Neural cell (in vitro differentiated cells): ENCODE measurements at regions not wholly inside any gene's neighbourhood (a gene's known extent, or its start where the extent isn't known, plus 50 kb on each side); places are given as distances from the start of the nearest gene placed in this dataset.

Source experiments
- H2AFZ ChIP-seq: fragments of 200-600, 300-800 bp; sonication (generic), shearing (Covaris generic); 2 replicates; pipeline ENCODE4 v1.6.0; 2014; ENCODE audit warnings: low read depth, mild to moderate bottlenecking, antibody characterized with exemption, low read length, moderate library complexity
- H3F3A ChIP-seq: fragments of 200-600 bp; shearing (Covaris generic); 2 replicates; pipeline ENCODE4 v1.6.1; 2016; ENCODE audit warnings: mild to moderate bottlenecking, moderate library complexity, mixed read lengths, antibody characterized with exemption, low read length; ENCODE audit not compliant: insufficient read depth, poor library complexity, severe bottlenecking
- H3K27ac ChIP-seq: fragments of 200-600, 300-800 bp; sonication (generic), shearing (Covaris generic); 2 replicates; pipeline ENCODE4 v1.5.1; 2014; ENCODE audit warnings: mild to moderate bottlenecking, low read length, moderate library complexity
- H3K27me3 ChIP-seq: fragments of 300-800, 200-600 bp; sonication (generic), shearing (Covaris generic); 2 replicates; pipeline ENCODE4 v1.6.0; 2014; ENCODE audit warnings: mild to moderate bottlenecking, low read depth, low read length, moderate library complexity; ENCODE audit not compliant: insufficient read depth
- H3K36me3 ChIP-seq: fragments of 300-800, 200-600 bp; sonication (generic), shearing (Covaris generic); 2 replicates; pipeline ENCODE4 v1.5.1; 2014; ENCODE audit warnings: mild to moderate bottlenecking, antibody characterized with exemption, low read length, moderate library complexity; ENCODE audit not compliant: insufficient read depth
- H3K4me2 ChIP-seq: fragments of 300-800, 200-600 bp; sonication (generic), shearing (Covaris generic); 2 replicates; pipeline ENCODE4 v1.6.0; 2014; ENCODE audit warnings: mild to moderate bottlenecking, low read length
- H3K4me3 ChIP-seq: fragments of 300-800, 200-600 bp; sonication (generic), shearing (Covaris generic); 2 replicates; pipeline ENCODE4 v1.5.1; 2014; ENCODE audit warnings: mild to moderate bottlenecking, low read length, moderate library complexity
- H3K79me2 ChIP-seq: fragments of 200-600 bp; shearing (Covaris generic); replicated peaks from 2 replicates; pipeline ENCODE4 v1.6.0; 2014; ENCODE audit warnings: mild to moderate bottlenecking, low read length, moderate library complexity; ENCODE audit not compliant: insufficient read depth
- H3K9ac ChIP-seq: fragments of 300-800, 200-600 bp; sonication (generic), shearing (Covaris generic); 2 replicates; pipeline ENCODE4 v1.6.1; 2016; ENCODE audit warnings: mild to moderate bottlenecking, low read length, mixed read lengths
- H3K9me2 ChIP-seq: fragments of 200-600 bp; shearing (Covaris generic); 2 replicates; pipeline ENCODE4 v1.6.1; 2016; ENCODE audit warnings: mild to moderate bottlenecking, low read length, mixed read lengths; ENCODE audit not compliant: insufficient read depth
- H3K9me3 ChIP-seq: fragments of 200-600, 300-800 bp; sonication (generic), shearing (Covaris generic); 2 replicates; pipeline ENCODE4 v1.6.1; 2016; ENCODE audit warnings: mild to moderate bottlenecking, mixed run types, low read length, moderate library complexity, mixed read lengths
- H4K20me1 ChIP-seq: fragments of 200-600 bp; shearing (Covaris generic); 2 replicates; pipeline ENCODE4 v1.6.1; 2016; ENCODE audit warnings: mild to moderate bottlenecking, mixed run types; ENCODE audit not compliant: insufficient read depth
- CTCF ChIP-seq: fragments of 450-650 bp; IDR thresholded peaks from 2 replicates; pipeline ENCODE4 v1.5.1; 2014; ENCODE audit warnings: antibody characterized with exemption, mild to moderate bottlenecking, moderate library complexity; ENCODE audit not compliant: poor library complexity, severe bottlenecking
- EP300 ChIP-seq: fragments of 450-650 bp; conservative IDR thresholded peaks from 2 replicates; pipeline ENCODE4 v1.6.1; 2014; ENCODE audit warnings: antibody characterized with exemption, mild to moderate bottlenecking, moderate library complexity; ENCODE audit not compliant: poor library complexity, severe bottlenecking
- EZH2 ChIP-seq: fragments of 200-600, 300-800 bp; shearing (Covaris generic), sonication (generic); IDR thresholded peaks from 2 replicates; pipeline ENCODE4 v1.6.1; 2014; ENCODE audit warnings: antibody characterized with exemption, low read length, borderline replicate concordance, mild to moderate bottlenecking; ENCODE audit not compliant: insufficient read depth, poor library complexity, severe bottlenecking
- MXI1 ChIP-seq: fragments of 450-650 bp; conservative IDR thresholded peaks from 2 replicates; pipeline ENCODE4 v1.6.1; 2014; ENCODE audit warnings: antibody characterized with exemption, mild to moderate bottlenecking; ENCODE audit not compliant: poor library complexity, severe bottlenecking
- POLR2AphosphoS5 ChIP-seq: IDR thresholded peaks from 2 replicates; pipeline ENCODE4 v1.6.1; 2012
- RAD21 ChIP-seq: fragments of 450-650 bp; conservative IDR thresholded peaks from 2 replicates; pipeline ENCODE4 v1.6.1; 2014; ENCODE audit warnings: antibody characterized with exemption, mild to moderate bottlenecking, moderate library complexity
- SMC3 ChIP-seq: fragments of 450-650 bp; conservative IDR thresholded peaks from 2 replicates; pipeline ENCODE4 v1.6.1; 2014; ENCODE audit warnings: antibody characterized with exemption, mild to moderate bottlenecking, moderate library complexity; ENCODE audit not compliant: poor library complexity
- TAF1 ChIP-seq: IDR thresholded peaks from 2 replicates; pipeline ENCODE4 v1.6.1; 2012; ENCODE audit warnings: low read depth
- TF ChIP-seq, protein P1 (sequence below): IDR thresholded peaks from 2 replicates; pipeline ENCODE4 v1.6.1; 2012; ENCODE audit warnings: borderline replicate concordance

GRCh38 chr15:93703092-93703739 lies 528.1 kb upstream of the MCTP2 start:
- H3K4me3 ChIP-seq = no peak overlapping the region
- H3K27me3 ChIP-seq = no peaks in the 10 kb centered on the region
- H3K9me2 ChIP-seq = no peaks in the 10 kb centered on the region
- H3K9me3 ChIP-seq = no peaks in the 10 kb centered on the region
- no peak overlapping the region for H2AFZ ChIP-seq
- no peaks in the 10 kb centered on the region for H4K20me1 ChIP-seq
- no peaks in the 10 kb centered on the region for H3K36me3 ChIP-seq
- H3K79me2 ChIP-seq = no peaks in the 10 kb centered on the region
- no peak overlapping the region for H3K27ac ChIP-seq
- TF ChIP-seq, protein P1, sequence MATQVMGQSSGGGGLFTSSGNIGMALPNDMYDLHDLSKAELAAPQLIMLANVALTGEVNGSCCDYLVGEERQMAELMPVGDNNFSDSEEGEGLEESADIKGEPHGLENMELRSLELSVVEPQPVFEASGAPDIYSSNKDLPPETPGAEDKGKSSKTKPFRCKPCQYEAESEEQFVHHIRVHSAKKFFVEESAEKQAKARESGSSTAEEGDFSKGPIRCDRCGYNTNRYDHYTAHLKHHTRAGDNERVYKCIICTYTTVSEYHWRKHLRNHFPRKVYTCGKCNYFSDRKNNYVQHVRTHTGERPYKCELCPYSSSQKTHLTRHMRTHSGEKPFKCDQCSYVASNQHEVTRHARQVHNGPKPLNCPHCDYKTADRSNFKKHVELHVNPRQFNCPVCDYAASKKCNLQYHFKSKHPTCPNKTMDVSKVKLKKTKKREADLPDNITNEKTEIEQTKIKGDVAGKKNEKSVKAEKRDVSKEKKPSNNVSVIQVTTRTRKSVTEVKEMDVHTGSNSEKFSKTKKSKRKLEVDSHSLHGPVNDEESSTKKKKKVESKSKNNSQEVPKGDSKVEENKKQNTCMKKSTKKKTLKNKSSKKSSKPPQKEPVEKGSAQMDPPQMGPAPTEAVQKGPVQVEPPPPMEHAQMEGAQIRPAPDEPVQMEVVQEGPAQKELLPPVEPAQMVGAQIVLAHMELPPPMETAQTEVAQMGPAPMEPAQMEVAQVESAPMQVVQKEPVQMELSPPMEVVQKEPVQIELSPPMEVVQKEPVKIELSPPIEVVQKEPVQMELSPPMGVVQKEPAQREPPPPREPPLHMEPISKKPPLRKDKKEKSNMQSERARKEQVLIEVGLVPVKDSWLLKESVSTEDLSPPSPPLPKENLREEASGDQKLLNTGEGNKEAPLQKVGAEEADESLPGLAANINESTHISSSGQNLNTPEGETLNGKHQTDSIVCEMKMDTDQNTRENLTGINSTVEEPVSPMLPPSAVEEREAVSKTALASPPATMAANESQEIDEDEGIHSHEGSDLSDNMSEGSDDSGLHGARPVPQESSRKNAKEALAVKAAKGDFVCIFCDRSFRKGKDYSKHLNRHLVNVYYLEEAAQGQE = no peak
- no peaks in the 10 kb centered on the region for H3F3A ChIP-seq
- H3K4me2 ChIP-seq = no peak overlapping the region
- H3K9ac ChIP-seq = no peak overlapping the region

DNA sequence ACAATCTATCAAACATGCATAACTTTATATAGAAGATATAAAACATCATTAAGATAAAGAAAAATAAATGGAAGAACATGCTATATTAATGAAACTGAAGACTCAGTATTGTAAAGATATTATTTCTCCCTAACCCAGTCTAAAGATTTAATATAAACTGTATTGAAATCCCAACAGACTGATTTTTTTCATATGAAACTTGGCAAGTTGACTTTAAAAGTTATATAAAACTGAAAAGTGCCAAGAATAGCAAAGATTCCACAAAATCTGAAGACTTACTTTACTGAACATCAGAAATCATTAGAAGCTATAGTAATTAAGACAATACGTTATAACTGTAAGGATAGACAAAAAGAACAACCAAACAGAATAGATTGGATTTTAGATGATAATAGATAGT lies 531.3 kb upstream of the MCTP2 start:
- Histone ChIP-seq H3K79me2 (no peaks in the 10 kb centered on the region), H4K20me1 (no peaks in the 10 kb centered on the region), H3K4me3 (no peak overlapping the region), H2AFZ (no peak overlapping the region), H3K9me2 (no peaks in the 10 kb centered on the region), H3K9ac (no peak overlapping the region), H3K27ac (no peak overlapping the region), H3K36me3 (no peaks in the 10 kb centered on the region), H3F3A (no peaks in the 10 kb centered on the region), H3K9me3 (no peaks in the 10 kb centered on the region), H3K4me2 (no peak overlapping the region), H3K27me3 (no peaks in the 10 kb centered on the region)
- TF ChIP-seq RAD21 (no peak), EZH2 (no peak), POLR2AphosphoS5 (no peak), MXI1 (no peak), EP300 (no peak), TAF1 (no peak), SMC3 (no peak), CTCF (no peak)
- TF ChIP-seq, protein P1 = no peak
